K562 (cell line): ENCODE measurements at regions not wholly inside any gene's neighbourhood (a gene's known extent, or its start where the extent isn't known, plus 50 kb on each side); places are given as distances from the start of the nearest gene placed in this dataset.

Source experiments
- ATAC-seq: fragments of 200-7000 bp; cut with Tn5 transposase; 3 replicates; pipeline ENCODE4 v1.9.1; 2020; ENCODE audit warnings: moderate library complexity
- BruUV-seq: library from RNA; stranded (reverse); fragments of 400-500 nt; replicated peaks from 2 replicates; lab custom pipeline; 2021; lab: Mats Ljungman, UMichigan
- CTCF ChIA-PET: fragments of 300-600 bp; formaldehyde crosslinking; extraction: SDS; loops from one replicate; lab custom pipeline; 2021; ENCODE audit warnings: low intra/inter-chr PET ratio; lab: Yijun Ruan, JAX
- POLR2A ChIA-PET: fragments of 300-600, 350-650 bp; sonication (Branson Sonifier 250); formaldehyde crosslinking; extraction: SDS; loops from one replicate; lab custom pipeline; 2021; ENCODE audit warnings: antibody characterized with exemption, inconsistent platforms; lab: Yijun Ruan, JAX
- DNase-seq, 4 experiments: peaks; one replicate each; pipeline versions ENCODE4 v3.0.0 to v3.0.0-alpha.2; 2011 to 2018; ENCODE audit warnings: low spot score in 3 of 4, mixed read lengths in 3 of 4; ENCODE audit errors: extremely low read depth in 1 of 4
- FAIRE-seq: peaks from 2 replicates; lab custom pipeline; 2011; peaks lifted over from hg19 to GRCh38; lab: Jason Lieb, UNC
- H2AFZ ChIP-seq: 2 replicates; pipeline ENCODE4 v1.6.0; 2011; ENCODE audit warnings: low read depth, low read length, control low read depth, inconsistent platforms
- H3K27ac ChIP-seq: fragments of 200-600 bp; 3 replicates; pipeline ENCODE4 v1.8.0; 2011; ENCODE audit warnings: low read depth, mild to moderate bottlenecking, control low read depth, inconsistent platforms, low read length, moderate library complexity, mixed read lengths; ENCODE audit errors: extremely low read depth
- H3K27me3 ChIP-seq, 2 experiments: fragments of 300-600 bp in 1 of 2; 2 replicates in 1 of 2; 3 replicates in 1 of 2; pipeline versions ENCODE4 v1.6.0 to v1.8.0; 2011; ENCODE audit warnings: inconsistent platforms in 2 of 2, low read length in 2 of 2, mild to moderate bottlenecking in 1 of 2, mixed read lengths in 1 of 2, moderate library complexity in 1 of 2; ENCODE audit not compliant: control insufficient read depth in 2 of 2, insufficient read depth in 2 of 2
- H3K36me3 ChIP-seq: fragments of 300-600 bp; 3 replicates; pipeline ENCODE4 v1.8.0; 2011; ENCODE audit warnings: mild to moderate bottlenecking, low read length, inconsistent platforms; ENCODE audit not compliant: control insufficient read depth, insufficient read depth
- H3K4me1 ChIP-seq, 2 experiments: fragments of 200-600 bp in 1 of 2; replicated peaks in 1 of 2; 2 replicates in 1 of 2; 3 replicates in 1 of 2; pipeline versions ENCODE4 v1.5.1 to v1.8.0; 2011; ENCODE audit warnings: inconsistent platforms in 2 of 2, low read length in 2 of 2, mild to moderate bottlenecking in 1 of 2, mixed read lengths in 1 of 2, moderate library complexity in 1 of 2; ENCODE audit not compliant: control insufficient read depth in 2 of 2, insufficient read depth in 2 of 2
- H3K4me2 ChIP-seq: 2 replicates; pipeline ENCODE4 v1.6.1; 2011; ENCODE audit warnings: low read length, control low read depth, inconsistent platforms, mixed read lengths; ENCODE audit not compliant: insufficient read depth
- H3K4me3 ChIP-seq: fragments of 200-600 bp; sonication (generic), shearing (Covaris generic); 2 replicates; pipeline ENCODE4 v1.5.1; 2016; ENCODE audit warnings: control low read depth, inconsistent platforms
- H3K79me2 ChIP-seq: fragments of 200-600 bp; 3 replicates; pipeline ENCODE4 v1.8.0; 2011; ENCODE audit warnings: low read length, inconsistent platforms; ENCODE audit not compliant: control insufficient read depth, insufficient read depth
- H3K9ac ChIP-seq, 2 experiments: 2 replicates each; pipeline versions ENCODE4 v1.6.0 to v1.6.1; 2011; ENCODE audit warnings: low read depth in 2 of 2, low read length in 2 of 2, control low read depth in 1 of 2, inconsistent platforms in 1 of 2, mild to moderate bottlenecking in 1 of 2, mixed read lengths in 1 of 2; ENCODE audit not compliant: insufficient read depth in 1 of 2
- H3K9me1 ChIP-seq: one replicate; pipeline ENCODE4 v1.6.0; 2011; ENCODE audit warnings: inconsistent platforms, mild to moderate bottlenecking, low read length, moderate library complexity; ENCODE audit not compliant: control insufficient read depth, insufficient read depth
- H3K9me3 ChIP-seq: replicated peaks from 2 replicates; pipeline ENCODE4 v1.5.1; 2011; ENCODE audit warnings: low read depth, low read length, inconsistent platforms; ENCODE audit not compliant: control insufficient read depth, insufficient read depth
- H4K20me1 ChIP-seq: replicated peaks from 2 replicates; pipeline ENCODE4 v1.6.1; 2011; ENCODE audit warnings: low read length, inconsistent platforms, mixed read lengths; ENCODE audit not compliant: control insufficient read depth, insufficient read depth
- ARID1B ChIP-seq: fragments of 450-650 bp; IDR thresholded peaks from 2 replicates; pipeline ENCODE4 v1.6.1; 2016; ENCODE audit warnings: antibody characterized with exemption, mild to moderate bottlenecking, inconsistent platforms
- CC2D1A ChIP-seq: fragments of 450-650 bp; IDR thresholded peaks from 2 replicates; pipeline ENCODE4 v1.6.1; 2017; ENCODE audit warnings: mild to moderate bottlenecking
- ELF4 ChIP-seq: fragments of 450-650 bp; formaldehyde crosslinking; IDR thresholded peaks from 2 replicates; pipeline ENCODE4 v1.4.0; 2022; ENCODE audit warnings: missing genetic modification characterization
- ESRRA ChIP-seq: fragments of 450-650 bp; IDR thresholded peaks from 2 replicates; pipeline ENCODE4 v1.6.1; 2014; ENCODE audit warnings: low read depth, mild to moderate bottlenecking, moderate library complexity, borderline replicate concordance
- FOXP1 ChIP-seq: sonication (generic); formaldehyde crosslinking; IDR thresholded peaks from 2 replicates; pipeline ENCODE4 v1.8.0; 2022; ENCODE audit warnings: mild to moderate bottlenecking, missing genetic modification reagents
- HCFC1 ChIP-seq: IDR thresholded peaks from 2 replicates; pipeline ENCODE4 v1.6.1; 2012; ENCODE audit warnings: low read depth, low read length, improper control_type of control experiment
- MEIS2 ChIP-seq: fragments of 450-650 bp; IDR thresholded peaks from 2 replicates; pipeline ENCODE4 v1.6.1; 2014; ENCODE audit warnings: mild to moderate bottlenecking; ENCODE audit not compliant: partially characterized antibody
- NFATC3 ChIP-seq: fragments of 450-650 bp; IDR thresholded peaks from 2 replicates; pipeline ENCODE4 v1.6.1; 2017; ENCODE audit warnings: mild to moderate bottlenecking
- NFIC ChIP-seq: fragments of 450-650 bp; IDR thresholded peaks from 2 replicates; pipeline ENCODE4 v1.6.1; 2017; ENCODE audit warnings: mild to moderate bottlenecking, inconsistent platforms
- NFXL1 ChIP-seq: fragments of 450-650 bp; formaldehyde crosslinking; IDR thresholded peaks from 2 replicates; pipeline ENCODE4 v1.4.0; 2021; ENCODE audit warnings: mild to moderate bottlenecking
- NR1H2 ChIP-seq: sonication (generic); formaldehyde crosslinking; IDR thresholded peaks from 2 replicates; pipeline ENCODE4 v1.4.0; 2020; ENCODE audit warnings: mild to moderate bottlenecking, missing genetic modification reagents
- PBX2 ChIP-seq, 2 experiments: IDR thresholded peaks in 1 of 2; conservative IDR thresholded peaks in 1 of 2; 2 replicates each; pipeline ENCODE4 v1.6.1; 2016; ENCODE audit warnings: low read depth in 2 of 2, mild to moderate bottlenecking in 1 of 2, missing compliant biosample characterization in 1 of 2, missing genetic modification characterization in 1 of 2, moderate library complexity in 1 of 2
- SETDB1 ChIP-seq: IDR thresholded peaks from one replicate; pipeline ENCODE4 v1.6.1; 2012; ENCODE audit warnings: low read length, control low read depth, inconsistent platforms
- SPI1 ChIP-seq: IDR thresholded peaks from 2 replicates; pipeline ENCODE4 v1.6.1; 2011; ENCODE audit warnings: low read depth, low read length, control low read depth, borderline replicate concordance
- TEAD1 ChIP-seq, 2 experiments: fragments of 450-650 bp in 1 of 2; sonication (generic) in 1 of 2; formaldehyde crosslinking; IDR thresholded peaks; 2 replicates each; pipeline versions ENCODE4 v1.4.0 to v1.8.0; 2020 to 2022; ENCODE audit warnings: mild to moderate bottlenecking in 2 of 2, missing genetic modification reagents in 1 of 2
- ZBTB12 ChIP-seq: fragments of 250-450 bp; sonication (Bioruptor Pico); IDR thresholded peaks from 2 replicates; pipeline ENCODE4 v1.4.0; 2020
- ZBTB43 ChIP-seq: sonication (generic); formaldehyde crosslinking; IDR thresholded peaks from 2 replicates; pipeline ENCODE4 v1.8.0; 2023; ENCODE audit warnings: mild to moderate bottlenecking, missing genetic modification reagents
- ZBTB9 ChIP-seq: fragments of 450-650 bp; formaldehyde crosslinking; IDR thresholded peaks from 2 replicates; pipeline ENCODE4 v1.4.0; 2020; ENCODE audit warnings: mild to moderate bottlenecking, moderate library complexity
- ZNF146 ChIP-seq: IDR thresholded peaks from one replicate; pipeline ENCODE4 v1.6.1; 2018; ENCODE audit warnings: missing compliant biosample characterization; ENCODE audit not compliant: unreplicated experiment
- WGBS: fragments of 100-300 bp; shearing (Covaris generic); methylation state at CpG from one replicate; pipeline ENCODE4 v1.1.6; 2016; ENCODE audit warnings: low coverage, mixed read lengths; ENCODE audit not compliant: insufficient coverage; ENCODE audit errors: missing lambda C conversion rate; 5-methylcytosine and 5-hydroxymethylcytosine counted together
- in situ Hi-C: fragments of 300-500 bp; cut with MboI; formaldehyde crosslinking; loops from 4 replicates; pipeline ENCODE4 v1.15.0; 2018; ENCODE audit warnings: inconsistent platforms, mixed read lengths
- intact Hi-C: fragments of 100-400 bp; cut with micrococcal nuclease; formaldehyde crosslinking; loops from 2 replicates; pipeline ENCODE4 v1.14.2; 2022

GRCh38 chr7:21368317-21368716, 59.6 kb upstream of the SP4 start:
- no peaks in the 10 kb centered on the region for H3K79me2 ChIP-seq
- ATAC-seq (no peak; the same call in 2 of the 3 replicates), DNase-seq (no peak), FAIRE-seq (no peak)
- H3K9me1 ChIP-seq: no peaks in the 10 kb centered on the region
- no peak overlapping the region for H3K27ac ChIP-seq
- no peak overlapping the region for H3K4me3 ChIP-seq
- ChIA-PET POLR2A (no interaction called here), CTCF (no interaction called here)
- no peak overlapping the region for H2AFZ ChIP-seq
- no peaks in the 10 kb centered on the region for H4K20me1 ChIP-seq
- intact Hi-C loops: no loop called here
- no peak overlapping the region for H3K9ac ChIP-seq
- H3K27me3 ChIP-seq: no peaks in the 10 kb centered on the region
- no peaks in the 10 kb centered on the region for H3K36me3 ChIP-seq
- 0% methylated on average over 1 of the region's 1 CpG for WGBS
- in situ Hi-C loops: no loop called here
- no peak overlapping the region for H3K4me2 ChIP-seq
- no peaks in the 10 kb centered on the region for H3K9me3 ChIP-seq
- no TSS peak for BruUV-seq
- no peaks in the 10 kb centered on the region; a peak in 1 of 5 replicates for H3K4me1 ChIP-seq
- TF ChIP-seq CC2D1A (no peak), NFIC (peak; percentile 10; the same call in 1 of the 2 replicates), SPI1 (no peak), NR1H2 (CRISPR knock-in tag) (no peak), FOXP1 (no peak), SETDB1 (no peak), ZBTB12 (CRISPR knock-in tag) (no peak), TEAD1 (CRISPR knock-in tag; IDR thresholded peaks at IDR 0.05) (no peak), NFATC3 (no peak), NFXL1 (CRISPR knock-in tag) (no peak), PBX2 (CRISPR knock-in tag; IDR thresholded peaks at IDR 0.05; ENCODE audit: low read depth) (no peak), PBX2 (tag; conservative IDR thresholded peaks at IDR 0.05; ENCODE audit: low read depth) (0 out of 2 replicates have a peak, but pooled peaks have one; percentile 10), ARID1B (0 out of 2 replicates have a peak, but pooled peaks have one; percentile 27), ELF4 (no peak), ESRRA (no peak), ZNF146 (CRISPR knock-in tag) (no peak), MEIS2 (peak; percentile 79), ZBTB43 (CRISPR knock-in tag) (no peak), HCFC1 (no peak), ZBTB9 (CRISPR knock-in tag) (no peak)
